Body of pancreas (tissue), 4 donors: ENCODE measurements at regions not wholly inside any gene's neighbourhood (a gene's known extent, or its start where the extent isn't known, plus 50 kb on each side); places are given as distances from the start of the nearest gene placed in this dataset.

Source experiments
- POLR2A ChIP-seq, 3 donors: fragments of 450-650 bp; IDR thresholded peaks; one replicate each; pipeline ENCODE4 v1.6.1; 2016; ENCODE audit warnings: antibody characterized with exemption in 3 of 3, mild to moderate bottlenecking in 2 of 3
- TF ChIP-seq, protein P1 (sequence below), 7 experiments: fragments of 450-650 bp in 4 of 7; fragments of 200-600 bp in 3 of 7; sonication (generic) in 3 of 7; IDR thresholded peaks; one replicate each; pipeline ENCODE4 v1.5.1; 2016 to 2019; ENCODE audit warnings: antibody characterized with exemption in 7 of 7

DNA sequence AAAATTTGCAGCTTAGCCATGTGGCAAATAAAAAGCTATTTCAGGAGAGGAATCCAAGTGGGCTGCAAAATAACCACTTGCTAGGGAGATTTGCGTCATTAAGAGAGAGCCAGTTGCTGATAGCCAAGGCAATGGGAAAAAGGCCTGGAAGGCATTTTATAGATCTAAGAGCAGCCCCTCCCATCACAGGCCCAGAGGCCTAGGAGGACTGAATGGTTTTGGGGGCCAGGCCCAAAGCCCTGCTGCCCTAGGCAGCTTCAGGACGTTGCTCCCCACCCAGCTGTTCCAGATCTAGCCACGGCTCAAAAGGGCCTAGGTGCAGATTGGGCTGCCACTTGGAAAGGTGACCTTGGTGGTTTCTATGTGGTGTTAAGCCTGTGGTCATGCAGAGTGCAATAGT is 169.0 kb downstream of the AASDHPPT start:
- TF ChIP-seq, protein P1, sequence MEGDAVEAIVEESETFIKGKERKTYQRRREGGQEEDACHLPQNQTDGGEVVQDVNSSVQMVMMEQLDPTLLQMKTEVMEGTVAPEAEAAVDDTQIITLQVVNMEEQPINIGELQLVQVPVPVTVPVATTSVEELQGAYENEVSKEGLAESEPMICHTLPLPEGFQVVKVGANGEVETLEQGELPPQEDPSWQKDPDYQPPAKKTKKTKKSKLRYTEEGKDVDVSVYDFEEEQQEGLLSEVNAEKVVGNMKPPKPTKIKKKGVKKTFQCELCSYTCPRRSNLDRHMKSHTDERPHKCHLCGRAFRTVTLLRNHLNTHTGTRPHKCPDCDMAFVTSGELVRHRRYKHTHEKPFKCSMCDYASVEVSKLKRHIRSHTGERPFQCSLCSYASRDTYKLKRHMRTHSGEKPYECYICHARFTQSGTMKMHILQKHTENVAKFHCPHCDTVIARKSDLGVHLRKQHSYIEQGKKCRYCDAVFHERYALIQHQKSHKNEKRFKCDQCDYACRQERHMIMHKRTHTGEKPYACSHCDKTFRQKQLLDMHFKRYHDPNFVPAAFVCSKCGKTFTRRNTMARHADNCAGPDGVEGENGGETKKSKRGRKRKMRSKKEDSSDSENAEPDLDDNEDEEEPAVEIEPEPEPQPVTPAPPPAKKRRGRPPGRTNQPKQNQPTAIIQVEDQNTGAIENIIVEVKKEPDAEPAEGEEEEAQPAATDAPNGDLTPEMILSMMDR (IDR thresholded peaks at IDR 0.05), result no peak
- no peak for TF ChIP-seq POLR2A (IDR thresholded peaks at IDR 0.05)
